NCI-H1930 (cell line): ENCODE measurements at regions not wholly inside any gene's neighbourhood (a gene's known extent, or its start where the extent isn't known, plus 50 kb on each side); places are given as distances from the start of the nearest gene placed in this dataset.

Source experiments
- DNase-seq, 2 experiments: peaks; one replicate each; lab custom pipeline; 2025; lab: John Stamatoyannopoulos, UW

DNA sequence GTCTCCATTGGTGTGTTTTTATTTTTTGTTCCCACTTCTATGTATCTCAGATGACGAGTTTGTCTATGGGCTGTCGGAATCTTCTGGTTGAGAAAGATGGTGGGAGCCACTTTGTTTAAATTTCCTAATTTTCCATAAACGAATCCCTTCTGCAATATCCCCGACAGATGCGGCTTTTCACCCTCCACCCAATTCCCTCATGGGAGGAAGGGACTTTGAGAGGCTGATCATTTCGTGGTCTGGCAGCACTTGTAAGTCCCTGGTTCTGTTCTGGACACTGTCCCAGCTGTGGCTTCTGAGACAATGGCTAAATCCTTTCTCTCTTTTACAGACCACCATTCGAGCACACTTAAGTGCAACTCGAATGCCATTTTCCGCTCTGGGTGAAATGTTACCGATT, 72.2 kb upstream of the PUDP start:
- no peak for DNase-seq

- DNase-seq, result no peak
Measured at GRCh38 chrX:7219153-7219705, 71.3 kb upstream of the PUDP start.

GRCh38 chrX:7218321-7219152, 70.6 kb upstream of the PUDP start:
- DNase-seq, result no peak

DNA sequence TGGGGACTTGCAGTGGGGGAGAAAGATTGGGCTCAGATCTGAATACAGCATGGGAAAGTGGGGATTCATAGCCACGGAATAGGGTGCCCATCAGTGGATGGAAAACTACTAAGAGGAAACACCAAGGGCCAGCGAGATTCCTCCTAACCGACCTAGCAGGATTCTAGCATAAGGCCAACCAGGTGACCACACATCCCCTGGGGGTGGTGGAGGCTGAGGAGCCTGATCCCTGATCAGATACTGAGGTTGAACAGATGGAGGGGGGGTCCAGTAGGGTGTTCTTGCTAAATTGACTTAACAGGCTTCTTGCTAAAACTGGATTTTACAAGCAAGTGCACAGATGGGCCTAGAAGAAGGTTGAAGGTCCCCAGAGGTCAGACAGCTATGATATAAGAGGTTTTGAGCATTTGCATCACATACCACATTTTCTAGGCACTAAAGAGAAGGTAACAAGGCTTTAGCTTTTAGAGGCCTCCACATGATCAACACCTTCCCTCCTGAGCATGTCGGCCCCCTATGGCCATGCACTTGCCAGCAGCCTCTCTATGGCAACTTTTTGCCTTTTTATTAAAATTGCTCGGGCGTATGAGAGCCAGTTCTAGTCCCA, 69.1 kb upstream of the PUDP start:
- DNase-seq, result no peak

DNA sequence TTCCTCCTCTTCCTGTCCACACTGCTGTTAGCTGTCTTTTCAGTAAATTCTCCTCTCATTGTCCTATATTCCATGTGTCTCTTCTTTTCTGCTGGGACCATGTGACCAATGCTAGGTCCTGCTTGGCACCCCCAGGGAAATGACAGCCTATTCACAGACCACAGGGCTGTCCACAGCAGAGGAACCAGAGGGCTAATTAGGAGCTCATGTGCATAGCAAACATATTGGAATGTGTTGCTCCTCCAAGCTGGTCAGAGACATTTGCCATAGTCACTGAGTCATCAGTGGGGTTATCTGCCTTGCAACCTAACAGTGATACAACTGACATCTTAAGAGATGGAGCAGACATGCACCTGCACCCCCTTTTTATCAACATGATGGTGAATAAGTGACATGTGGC, 67.9 kb upstream of the PUDP start:
- DNase-seq, result no peak

DNA sequence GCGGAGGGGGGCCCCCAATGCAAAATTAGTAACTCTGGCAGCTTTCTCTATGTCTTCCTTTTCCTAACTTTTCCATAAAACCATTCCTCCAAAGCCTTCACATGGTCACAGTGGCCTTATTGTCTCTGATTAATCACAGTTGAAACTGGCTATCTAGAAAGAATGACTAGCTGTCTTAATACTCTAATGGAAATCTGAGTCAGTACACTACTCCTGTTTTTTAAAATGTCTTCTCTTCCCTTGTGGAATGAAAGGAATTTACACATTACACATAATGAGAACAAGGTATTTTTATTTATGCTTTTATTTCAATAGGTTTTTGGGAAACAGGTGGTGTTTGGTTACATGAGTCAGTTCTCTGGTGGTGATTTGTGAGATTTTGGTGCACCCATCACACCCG, 66.3 kb upstream of the PUDP start:
- no peak for DNase-seq

GRCh38 chrX:7205037-7205577, 57.2 kb upstream of the PUDP start:
- no peak for DNase-seq

DNA sequence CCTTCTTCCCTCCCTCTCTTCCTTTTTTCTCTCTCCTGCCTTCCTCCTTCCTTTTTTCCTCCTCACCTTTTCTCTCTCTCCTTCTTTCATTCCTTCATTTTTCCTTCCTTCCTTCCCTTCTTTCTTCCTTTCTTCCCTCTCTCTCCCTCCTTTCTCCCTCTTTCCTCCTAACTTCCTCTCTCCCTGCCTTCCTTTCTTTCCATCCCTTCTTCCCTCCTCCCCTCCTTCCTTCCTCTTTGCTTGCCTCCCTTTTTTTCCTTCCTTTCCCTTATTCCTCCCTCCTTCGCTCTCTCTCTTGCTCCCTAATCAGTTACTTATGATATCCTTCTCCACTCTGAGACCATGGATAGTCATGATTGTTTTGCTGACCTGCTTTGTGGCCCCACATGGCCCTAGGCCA, 56.7 kb upstream of the PUDP start:
- no peak for DNase-seq

DNA sequence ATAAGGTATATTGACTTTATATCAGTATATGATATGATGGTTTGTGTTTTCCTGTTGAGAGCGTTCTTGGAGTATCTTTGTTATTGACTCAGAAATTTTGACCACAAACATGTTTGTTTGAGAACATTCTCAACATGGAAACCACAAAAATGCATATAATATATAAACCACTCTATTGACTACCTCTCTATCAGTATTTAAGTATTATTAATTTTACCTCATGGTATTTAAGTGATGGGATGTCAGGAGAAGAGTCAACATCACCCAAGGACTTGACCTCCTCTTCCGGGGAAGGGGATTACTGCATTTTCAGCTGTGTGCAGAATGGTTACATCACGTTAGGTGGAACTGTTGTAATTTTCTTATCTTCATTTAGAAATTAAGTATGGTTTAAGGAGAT, 54.3 kb upstream of the PUDP start:
- no peak for DNase-seq

- DNase-seq, result no peak
Measured at GRCh38 chrX:7201496-7201895, 53.5 kb upstream of the PUDP start.

- DNase-seq, result no peak
Measured at GRCh38 chrX:7198499-7198898, 50.5 kb upstream of the PUDP start.
